Endothelial cell of umbilical vein (primary cell): ENCODE measurements at regions not wholly inside any gene's neighbourhood (a gene's known extent, or its start where the extent isn't known, plus 50 kb on each side); places are given as distances from the start of the nearest gene placed in this dataset.

Experiments
- BruUV-seq: library from RNA; stranded (reverse); fragments of 400-500 nt; replicated peaks from 2 replicates; lab custom pipeline; 2021; lab: Mats Ljungman, UMichigan
- CTCF ChIA-PET: fragments of 300-600, 350-600 bp; sonication (Branson Sonifier 250); formaldehyde crosslinking; loops from one replicate; lab custom pipeline; 2021; ENCODE audit warnings: antibody characterized with exemption, inconsistent platforms; lab: Charles Lee
- POLR2A ChIA-PET: fragments of 300-600, 350-600 bp; sonication (Branson Sonifier 250); formaldehyde crosslinking; loops from one replicate; lab custom pipeline; 2021; ENCODE audit warnings: antibody characterized with exemption, inconsistent platforms; lab: Charles Lee
- DNase-seq: peaks from one replicate; pipeline ENCODE4 v3.0.0-alpha.2; 2011; ENCODE audit warnings: low read depth, low spot score
- FAIRE-seq: peaks from 2 replicates; lab custom pipeline; 2011; peaks lifted over from hg19 to GRCh38; lab: Jason Lieb, UNC
- H2AFZ ChIP-seq: 2 replicates; pipeline ENCODE4 v1.6.0; 2012; ENCODE audit warnings: low read depth, low read length, control low read depth, inconsistent platforms
- H3K27ac ChIP-seq: 2 replicates; pipeline ENCODE4 v1.5.1; 2011; ENCODE audit warnings: low read depth, mild to moderate bottlenecking, control low read depth, low read length, moderate library complexity; ENCODE audit not compliant: insufficient read depth
- H3K27me3 ChIP-seq, 2 experiments: 2 replicates each; pipeline versions ENCODE4 v1.6.0 to v1.6.1; 2011; ENCODE audit warnings: low read length in 2 of 2, mixed read lengths in 1 of 2; ENCODE audit not compliant: control insufficient read depth in 2 of 2, insufficient read depth in 2 of 2
- H3K36me3 ChIP-seq, 2 experiments: 2 replicates in 1 of 2; 3 replicates in 1 of 2; pipeline ENCODE4 v1.5.1; 2011; ENCODE audit warnings: low read length in 2 of 2, mild to moderate bottlenecking in 1 of 2, moderate library complexity in 1 of 2; ENCODE audit not compliant: control insufficient read depth in 2 of 2, insufficient read depth in 2 of 2; ENCODE audit errors: extremely low read depth in 1 of 2
- H3K4me1 ChIP-seq: 3 replicates; pipeline ENCODE4 v1.5.1; 2011; ENCODE audit warnings: mild to moderate bottlenecking, low read length; ENCODE audit not compliant: control insufficient read depth, insufficient read depth; ENCODE audit errors: extremely low read depth
- H3K4me2 ChIP-seq: 2 replicates; pipeline ENCODE4 v1.6.1; 2011; ENCODE audit warnings: low read length, control low read depth, mixed read lengths; ENCODE audit not compliant: insufficient read depth
- H3K4me3 ChIP-seq, 3 experiments: fragments of 200-600 bp in 1 of 3; sonication (generic), shearing (Covaris generic) in 1 of 3; replicated peaks in 1 of 3; 2 replicates each; pipeline ENCODE4 v1.5.1; 2011 to 2016; ENCODE audit warnings: control low read depth in 3 of 3, low read length in 3 of 3, mild to moderate bottlenecking in 2 of 3, inconsistent platforms in 1 of 3, low read depth in 1 of 3, moderate library complexity in 1 of 3; ENCODE audit not compliant: insufficient read depth in 1 of 3
- H3K79me2 ChIP-seq: 2 replicates; pipeline ENCODE4 v1.6.0; 2012; ENCODE audit warnings: low read length, inconsistent platforms; ENCODE audit not compliant: control insufficient read depth, insufficient read depth
- H3K9ac ChIP-seq: replicated peaks from 2 replicates; pipeline ENCODE3; 2011; ENCODE audit warnings: low read length, control low read depth; ENCODE audit not compliant: insufficient read depth; ENCODE audit errors: extremely low read depth
- H3K9me1 ChIP-seq: replicated peaks from 3 replicates; pipeline ENCODE4 v1.6.0; 2011; ENCODE audit warnings: mild to moderate bottlenecking, low read length; ENCODE audit not compliant: control insufficient read depth, insufficient read depth; ENCODE audit errors: extremely low read depth
- H3K9me3 ChIP-seq: replicated peaks from 2 replicates; pipeline ENCODE4 v1.5.1; 2012; ENCODE audit warnings: low read length, inconsistent platforms; ENCODE audit not compliant: control insufficient read depth, insufficient read depth
- H4K20me1 ChIP-seq: replicated peaks from 2 replicates; pipeline ENCODE3; 2011; ENCODE audit warnings: mild to moderate bottlenecking, low read length; ENCODE audit not compliant: control insufficient read depth, insufficient read depth; ENCODE audit errors: extremely low read depth
- EZH2 ChIP-seq: IDR thresholded peaks from 2 replicates; pipeline ENCODE4 v1.6.1; 2012; ENCODE audit warnings: borderline replicate concordance, low read depth, mild to moderate bottlenecking, moderate library complexity, low read length, inconsistent platforms; ENCODE audit not compliant: severe bottlenecking
- FOS ChIP-seq: IDR thresholded peaks from 2 replicates; pipeline ENCODE4 v1.6.1; 2011; ENCODE audit warnings: mild to moderate bottlenecking, low read length, moderate library complexity, borderline replicate concordance; ENCODE audit not compliant: insufficient read depth
- GATA2 ChIP-seq: IDR thresholded peaks from 2 replicates; pipeline ENCODE4 v1.7.0; 2011; ENCODE audit warnings: low read depth, mild to moderate bottlenecking, moderate library complexity, mixed read lengths, low read length; ENCODE audit not compliant: insufficient read length, insufficient read depth
- JUN ChIP-seq: IDR thresholded peaks from 2 replicates; pipeline ENCODE4 v1.6.1; 2011; ENCODE audit warnings: borderline replicate concordance, low read depth; ENCODE audit not compliant: insufficient read length, insufficient read depth
- MYC ChIP-seq: IDR thresholded peaks from one replicate; pipeline ENCODE4 v1.6.1; 2011; ENCODE audit warnings: mild to moderate bottlenecking, low read depth, low read length
- POLR2A ChIP-seq: IDR thresholded peaks from 2 replicates; pipeline ENCODE4 v1.6.1; 2012; ENCODE audit warnings: low read depth, mild to moderate bottlenecking, control low read depth, low read length
- POLR2AphosphoS5 ChIP-seq: IDR thresholded peaks from 2 replicates; pipeline ENCODE4 v1.6.1; 2012; ENCODE audit warnings: low read depth, mild to moderate bottlenecking, control low read depth, low read length, moderate library complexity; ENCODE audit not compliant: insufficient read depth
- dilution Hi-C: fragments of 300-500 bp; cut with MboI; formaldehyde crosslinking; loops from one replicate; pipeline ENCODE4 v1.15.0; 2019; ENCODE audit warnings: low sequenced_read_pairs; ENCODE audit not compliant: extremely low pct_ligation_motif_present
- intact Hi-C: fragments of 100-400 bp; cut with micrococcal nuclease; formaldehyde crosslinking; loops from one replicate; pipeline ENCODE4 v1.10.0; 2022
- TF ChIP-seq, protein P1 (sequence below): IDR thresholded peaks from 2 replicates; pipeline ENCODE4 v1.6.1; 2011; ENCODE audit not compliant: insufficient read depth, insufficient read length
- TF ChIP-seq, protein P2 (sequence below), 2 donors: IDR thresholded peaks; 1 replicate in 1 of 2; 2 replicates in 1 of 2; pipeline ENCODE4 v1.5.1; 2011; ENCODE audit warnings: low read length in 2 of 2, mild to moderate bottlenecking in 2 of 2, moderate library complexity in 2 of 2, control low read depth in 1 of 2, inconsistent platforms in 1 of 2, low read depth in 1 of 2; ENCODE audit not compliant: insufficient read depth in 1 of 2; ENCODE audit errors: extremely low read depth in 1 of 2

DNA sequence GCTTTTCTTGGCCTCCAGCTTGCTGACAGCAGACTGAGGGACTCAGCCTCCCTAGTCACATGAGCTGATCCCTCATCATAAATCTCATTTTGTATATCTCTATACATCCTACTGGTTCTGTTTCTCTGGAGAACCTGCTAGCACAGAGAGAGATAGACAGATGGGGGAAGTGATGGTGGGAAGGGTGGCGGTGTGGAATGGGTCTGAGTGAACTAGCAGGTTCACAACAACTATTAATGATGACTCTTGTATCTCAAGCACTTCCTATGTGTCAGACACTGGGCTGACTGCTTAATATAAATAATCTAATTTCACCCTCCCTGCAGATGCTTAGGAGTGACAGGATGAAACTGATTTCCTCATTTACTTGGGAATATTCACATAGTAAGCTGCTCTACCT, 106.9 kb upstream of the TLE3 start:
- Histone ChIP-seq H4K20me1 (no peaks in the 10 kb centered on the region), H3K79me2 (no peaks in the 10 kb centered on the region), H3K27me3 (peaks cover 5 to 7% of the 10 kb centered on the region in 2 experiments), H3K27ac (no peak overlapping the region), H3K4me3 (no peak overlapping the region), H3K4me2 (no peak overlapping the region), H3K4me1 (no peaks in the 10 kb centered on the region), H3K36me3 (no peaks in the 10 kb centered on the region), H3K9ac (no peak overlapping the region), H2AFZ (no peak overlapping the region), H3K9me3 (no peaks in the 10 kb centered on the region), H3K9me1 (no peaks in the 10 kb centered on the region)
- intact Hi-C loops, result no loop called here
- ChIA-PET POLR2A (no interaction called here), CTCF (no interaction called here)
- dilution Hi-C loops, result no loop called here
- DNase-seq, result no peak
- TF ChIP-seq POLR2AphosphoS5 (no peak), EZH2 (no peak), MYC (no peak), POLR2A (no peak), JUN (no peak), FOS (no peak), GATA2 (no peak)
- TF ChIP-seq, protein P1, sequence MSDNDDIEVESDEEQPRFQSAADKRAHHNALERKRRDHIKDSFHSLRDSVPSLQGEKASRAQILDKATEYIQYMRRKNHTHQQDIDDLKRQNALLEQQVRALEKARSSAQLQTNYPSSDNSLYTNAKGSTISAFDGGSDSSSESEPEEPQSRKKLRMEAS, result no peak
- TF ChIP-seq, protein P2, sequence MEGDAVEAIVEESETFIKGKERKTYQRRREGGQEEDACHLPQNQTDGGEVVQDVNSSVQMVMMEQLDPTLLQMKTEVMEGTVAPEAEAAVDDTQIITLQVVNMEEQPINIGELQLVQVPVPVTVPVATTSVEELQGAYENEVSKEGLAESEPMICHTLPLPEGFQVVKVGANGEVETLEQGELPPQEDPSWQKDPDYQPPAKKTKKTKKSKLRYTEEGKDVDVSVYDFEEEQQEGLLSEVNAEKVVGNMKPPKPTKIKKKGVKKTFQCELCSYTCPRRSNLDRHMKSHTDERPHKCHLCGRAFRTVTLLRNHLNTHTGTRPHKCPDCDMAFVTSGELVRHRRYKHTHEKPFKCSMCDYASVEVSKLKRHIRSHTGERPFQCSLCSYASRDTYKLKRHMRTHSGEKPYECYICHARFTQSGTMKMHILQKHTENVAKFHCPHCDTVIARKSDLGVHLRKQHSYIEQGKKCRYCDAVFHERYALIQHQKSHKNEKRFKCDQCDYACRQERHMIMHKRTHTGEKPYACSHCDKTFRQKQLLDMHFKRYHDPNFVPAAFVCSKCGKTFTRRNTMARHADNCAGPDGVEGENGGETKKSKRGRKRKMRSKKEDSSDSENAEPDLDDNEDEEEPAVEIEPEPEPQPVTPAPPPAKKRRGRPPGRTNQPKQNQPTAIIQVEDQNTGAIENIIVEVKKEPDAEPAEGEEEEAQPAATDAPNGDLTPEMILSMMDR (IDR thresholded peaks at IDR 0.05; ENCODE audit: extremely low read depth in 1 of 2, insufficient read depth in 1 of 2, low read depth in 1 of 2, low read length in 2 of 2), result no peak
- FAIRE-seq, result no peak
- no TSS peak for BruUV-seq
